ENCODE measurements at regions not wholly inside any gene's neighbourhood (a gene's known extent, or its start where the extent isn't known, plus 50 kb on each side); places are given as distances from the start of the nearest gene placed in this dataset.

GRCh38 chr7:41190581-41190980 lies 512.3 kb downstream of the INHBA start:
- DNase-seq = no peak
- Histone ChIP-seq H3K27ac (no peak overlapping the region), H3K36me3 (no peaks in the 10 kb centered on the region), H3K4me1 (no peaks in the 10 kb centered on the region), H3K9me3 (no peaks in the 10 kb centered on the region), H3K27me3 (ENCODE audit: low read depth) (no peaks in the 10 kb centered on the region), H3K4me3 (no peak overlapping the region)
- intact Hi-C loops (cut with DNase I) = no loop called here
- TF ChIP-seq CTCF (IDR thresholded peaks at IDR 0.05) = no peak
- peak in 1 of 2 donors; percentile 27 for ATAC-seq

DNA sequence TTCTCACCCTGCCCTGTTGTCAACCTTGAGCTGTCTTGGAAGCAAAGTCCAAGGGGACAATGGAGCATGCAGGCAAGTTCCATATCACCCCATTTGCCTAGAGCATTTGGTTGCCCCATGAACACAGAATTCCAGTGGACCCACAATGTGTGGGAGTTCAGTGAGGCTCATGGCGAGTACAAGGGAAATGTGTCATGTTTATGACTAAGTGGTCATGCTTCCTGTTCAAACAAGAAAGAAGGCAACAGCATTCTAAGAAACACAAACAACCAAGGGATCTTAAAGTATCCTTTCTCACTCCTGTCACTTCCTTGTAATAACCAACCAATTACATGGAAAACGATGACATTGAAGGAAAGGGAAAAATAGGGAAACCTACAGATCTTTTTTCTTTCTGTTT lies 513.0 kb downstream of the INHBA start:
- H3K9me3 ChIP-seq = no peaks in the 10 kb centered on the region
- H3K4me3 ChIP-seq = no peak overlapping the region
- intact Hi-C loops (cut with DNase I) = no loop called here
- H3K27me3 ChIP-seq (ENCODE audit: low read depth) = no peaks in the 10 kb centered on the region
- H3K27ac ChIP-seq = no peak overlapping the region
- H3K36me3 ChIP-seq = no peaks in the 10 kb centered on the region
- ATAC-seq (peak in 1 of 2 donors; percentile 14), DNase-seq (no peak)
- no peaks in the 10 kb centered on the region for H3K4me1 ChIP-seq
- TF ChIP-seq CTCF (IDR thresholded peaks at IDR 0.05) = no peak

GRCh38 chr7:41188163-41189130 lies 514.4 kb downstream of the INHBA start:
- intact Hi-C loops (cut with DNase I) = no loop called here
- no peak overlapping the region for H3K27ac ChIP-seq
- no peaks in the 10 kb centered on the region for H3K36me3 ChIP-seq
- H3K27me3 ChIP-seq (ENCODE audit: low read depth) = no peaks in the 10 kb centered on the region
- DNase-seq = no peak
- no peaks in the 10 kb centered on the region for H3K9me3 ChIP-seq
- peak in 1 of 2 donors; percentile 46 for ATAC-seq
- no peak overlapping the region for H3K4me3 ChIP-seq
- no peak for TF ChIP-seq CTCF (IDR thresholded peaks at IDR 0.05)
- no peaks in the 10 kb centered on the region for H3K4me1 ChIP-seq

DNA sequence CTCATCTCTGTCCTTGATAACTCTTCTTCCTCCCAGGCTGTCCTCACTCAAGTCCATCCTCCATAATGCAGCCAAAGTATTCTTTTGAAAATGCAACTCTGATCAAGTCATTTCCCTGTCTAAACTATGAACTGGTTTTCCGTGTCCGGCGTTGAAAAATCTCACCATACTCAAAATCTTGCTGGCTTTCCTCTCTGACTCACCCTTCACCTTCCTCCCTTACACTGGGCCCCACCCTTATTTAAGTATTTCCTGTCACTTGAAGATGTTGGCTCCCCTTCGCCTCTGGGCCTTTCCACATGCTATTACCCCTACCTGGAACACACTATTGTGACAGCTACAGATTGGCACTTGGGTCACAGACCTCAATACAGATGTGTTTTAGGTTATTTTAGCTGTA lies 515.6 kb downstream of the INHBA start:
- no peaks in the 10 kb centered on the region for H3K9me3 ChIP-seq
- H3K36me3 ChIP-seq = no peaks in the 10 kb centered on the region
- H3K27me3 ChIP-seq (ENCODE audit: low read depth) = no peaks in the 10 kb centered on the region
- intact Hi-C loops (cut with DNase I) = no loop called here
- ATAC-seq (no peak), DNase-seq (no peak)
- H3K4me1 ChIP-seq = no peaks in the 10 kb centered on the region
- H3K27ac ChIP-seq = no peak overlapping the region
- no peak overlapping the region for H3K4me3 ChIP-seq
- TF ChIP-seq CTCF (IDR thresholded peaks at IDR 0.05) = no peak

DNA sequence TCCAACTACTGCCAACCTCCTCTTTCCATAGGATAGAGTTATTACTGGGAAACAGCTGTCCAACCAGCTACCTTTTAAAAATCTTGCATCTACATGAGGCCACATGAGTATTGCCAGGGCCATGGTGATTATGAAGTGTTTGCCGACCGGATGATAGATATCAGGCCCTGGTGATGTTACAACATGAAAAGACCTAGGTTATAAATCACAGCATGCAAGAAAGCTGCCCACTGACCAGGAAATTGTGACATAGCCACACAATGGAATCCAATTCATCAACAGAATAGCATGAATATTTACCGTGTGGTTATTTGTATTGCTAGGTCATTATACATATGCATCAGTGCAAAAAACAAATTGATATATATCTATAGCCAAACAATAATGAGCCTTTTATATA lies 517.0 kb downstream of the INHBA start:
- no peak for TF ChIP-seq CTCF (IDR thresholded peaks at IDR 0.05)
- intact Hi-C loops (cut with DNase I) = no loop called here
- no peaks in the 10 kb centered on the region for H3K36me3 ChIP-seq
- no peak overlapping the region for H3K27ac ChIP-seq
- no peak for ATAC-seq
- no peaks in the 10 kb centered on the region for H3K4me1 ChIP-seq
- no peak for DNase-seq
- no peak overlapping the region for H3K4me3 ChIP-seq
- H3K9me3 ChIP-seq = no peaks in the 10 kb centered on the region
- H3K27me3 ChIP-seq (ENCODE audit: low read depth) = no peaks in the 10 kb centered on the region
